ENCODE measurements at regions not wholly inside any gene's neighbourhood (a gene's known extent, or its start where the extent isn't known, plus 50 kb on each side); places are given as distances from the start of the nearest gene placed in this dataset.
"Not testable (repeated sequence)": the region's sequence is repeated elsewhere in the genome, so short reads cannot be mapped to it uniquely, and the experiment has no call there.

GRCh38 chr9:81814401-81814793 lies 113.8 kb upstream of the SPATA31D4 start:
- no peak for DNase-seq

- no peak for DNase-seq
Observed at GRCh38 chr9:81814794-81815464, 113.3 kb upstream of the SPATA31D4 start.

- DNase-seq = no peak
Observed at GRCh38 chr9:81815781-81816180, 112.4 kb upstream of the SPATA31D4 start.

GRCh38 chr9:81819155-81819554 lies 109.1 kb upstream of the SPATA31D4 start:
- DNase-seq = no peak

- DNase-seq = no peak
Observed at GRCh38 chr9:81819859-81820546, 108.2 kb upstream of the SPATA31D4 start.

- DNase-seq = no peak
Observed at GRCh38 chr9:81822301-81822865, 105.8 kb upstream of the SPATA31D4 start.

GRCh38 chr9:81822967-81823366 lies 105.3 kb upstream of the SPATA31D4 start:
- DNase-seq = no peak

GRCh38 chr9:81823672-81824554 lies 104.3 kb upstream of the SPATA31D4 start:
- no peak for DNase-seq

- DNase-seq = no peak
Observed at GRCh38 chr9:81824802-81825730, 103.2 kb upstream of the SPATA31D4 start.

GRCh38 chr9:81825846-81826516 lies 102.2 kb upstream of the SPATA31D4 start:
- DNase-seq = no peak

- no peak for DNase-seq
Observed at GRCh38 chr9:81826517-81826906, 101.7 kb upstream of the SPATA31D4 start.

- no peak for DNase-seq
Observed at GRCh38 chr9:81827616-81828296, 100.5 kb upstream of the SPATA31D4 start.

GRCh38 chr9:81829195-81829882 lies 98.9 kb upstream of the SPATA31D4 start:
- no peak for DNase-seq

GRCh38 chr9:81830431-81830830 lies 97.8 kb upstream of the SPATA31D4 start:
- not testable (repeated sequence) for DNase-seq

GRCh38 chr9:81832571-81833285 lies 95.5 kb upstream of the SPATA31D4 start:
- no peak for DNase-seq

GRCh38 chr9:81833563-81834345 lies 94.5 kb upstream of the SPATA31D4 start:
- DNase-seq = no peak

GRCh38 chr9:81841333-81841732 lies 86.9 kb upstream of the SPATA31D4 start:
- DNase-seq = no peak

- no peak for DNase-seq
Observed at GRCh38 chr9:81844131-81844567, 84.1 kb upstream of the SPATA31D4 start.

Measured in left kidney (tissue), 1 donor.